Ishikawa (cell line): ENCODE measurements at regions not wholly inside any gene's neighbourhood (a gene's known extent, or its start where the extent isn't known, plus 50 kb on each side); places are given as distances from the start of the nearest gene placed in this dataset.

Source experiments
- CEBPB ChIP-seq: IDR thresholded peaks from 2 replicates; pipeline ENCODE4 v1.6.1; 2012
- CREB1 ChIP-seq: IDR thresholded peaks from 2 replicates; pipeline ENCODE4 v1.6.1; 2012; ENCODE audit warnings: low read depth
- EGR1 ChIP-seq: IDR thresholded peaks from 2 replicates; pipeline ENCODE4 v1.6.1; 2012
- EP300 ChIP-seq: IDR thresholded peaks from 2 replicates; pipeline ENCODE4 v1.6.1; 2012; ENCODE audit warnings: borderline replicate concordance
- FOXM1 ChIP-seq: IDR thresholded peaks from 2 replicates; pipeline ENCODE4 v1.6.1; 2012; ENCODE audit warnings: low read depth, borderline replicate concordance
- NFIC ChIP-seq: IDR thresholded peaks from 2 replicates; pipeline ENCODE4 v1.6.1; 2012
- RAD21 ChIP-seq: IDR thresholded peaks from 2 replicates; pipeline ENCODE4 v1.6.1; 2012; ENCODE audit warnings: low read depth
- TAF1 ChIP-seq: IDR thresholded peaks from 2 replicates; pipeline ENCODE4 v1.6.1; 2012; ENCODE audit warnings: low read depth, mild to moderate bottlenecking
- TCF12 ChIP-seq: IDR thresholded peaks from 2 replicates; pipeline ENCODE4 v1.6.1; 2012; ENCODE audit warnings: low read depth
- TEAD4 ChIP-seq: IDR thresholded peaks from 2 replicates; pipeline ENCODE4 v1.6.1; 2012
- YY1 ChIP-seq: IDR thresholded peaks from 2 replicates; pipeline ENCODE4 v1.6.1; 2012; ENCODE audit warnings: low read depth
- ZBTB7A ChIP-seq: IDR thresholded peaks from 2 replicates; pipeline ENCODE4 v1.6.1; 2012; ENCODE audit warnings: low read depth
- TF ChIP-seq, protein P1 (sequence below): IDR thresholded peaks from 2 replicates; pipeline ENCODE4 v1.6.1; 2012; ENCODE audit warnings: low read depth, mild to moderate bottlenecking
- TF ChIP-seq, protein P2 (sequence below): IDR thresholded peaks from 2 replicates; pipeline ENCODE4 v1.6.1; 2012
- TF ChIP-seq, protein P3 (sequence below): IDR thresholded peaks from 2 replicates; pipeline ENCODE4 v1.6.1; 2012

DNA sequence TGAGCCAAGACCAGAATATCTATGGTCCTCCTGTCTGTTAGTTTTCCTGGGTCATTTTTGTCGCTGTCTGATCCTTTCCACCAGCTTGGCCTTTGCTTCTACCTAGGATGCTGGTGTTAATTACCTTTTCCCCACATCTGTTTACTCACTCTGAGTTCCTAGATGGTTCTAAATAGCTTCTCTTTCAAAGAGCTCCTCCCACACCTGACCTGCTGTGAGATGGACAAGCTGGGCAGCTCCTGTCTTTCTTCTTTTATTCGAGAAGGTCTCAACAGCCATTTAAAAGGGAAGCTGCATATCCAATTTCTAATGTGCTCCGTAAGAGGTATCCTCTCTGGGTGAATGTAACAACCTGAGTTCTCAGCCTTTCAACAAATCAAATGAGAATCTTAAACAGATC is 156.2 kb downstream of the HRH4 start:
- TF ChIP-seq ZBTB7A = no peak
- TF ChIP-seq, protein P1, sequence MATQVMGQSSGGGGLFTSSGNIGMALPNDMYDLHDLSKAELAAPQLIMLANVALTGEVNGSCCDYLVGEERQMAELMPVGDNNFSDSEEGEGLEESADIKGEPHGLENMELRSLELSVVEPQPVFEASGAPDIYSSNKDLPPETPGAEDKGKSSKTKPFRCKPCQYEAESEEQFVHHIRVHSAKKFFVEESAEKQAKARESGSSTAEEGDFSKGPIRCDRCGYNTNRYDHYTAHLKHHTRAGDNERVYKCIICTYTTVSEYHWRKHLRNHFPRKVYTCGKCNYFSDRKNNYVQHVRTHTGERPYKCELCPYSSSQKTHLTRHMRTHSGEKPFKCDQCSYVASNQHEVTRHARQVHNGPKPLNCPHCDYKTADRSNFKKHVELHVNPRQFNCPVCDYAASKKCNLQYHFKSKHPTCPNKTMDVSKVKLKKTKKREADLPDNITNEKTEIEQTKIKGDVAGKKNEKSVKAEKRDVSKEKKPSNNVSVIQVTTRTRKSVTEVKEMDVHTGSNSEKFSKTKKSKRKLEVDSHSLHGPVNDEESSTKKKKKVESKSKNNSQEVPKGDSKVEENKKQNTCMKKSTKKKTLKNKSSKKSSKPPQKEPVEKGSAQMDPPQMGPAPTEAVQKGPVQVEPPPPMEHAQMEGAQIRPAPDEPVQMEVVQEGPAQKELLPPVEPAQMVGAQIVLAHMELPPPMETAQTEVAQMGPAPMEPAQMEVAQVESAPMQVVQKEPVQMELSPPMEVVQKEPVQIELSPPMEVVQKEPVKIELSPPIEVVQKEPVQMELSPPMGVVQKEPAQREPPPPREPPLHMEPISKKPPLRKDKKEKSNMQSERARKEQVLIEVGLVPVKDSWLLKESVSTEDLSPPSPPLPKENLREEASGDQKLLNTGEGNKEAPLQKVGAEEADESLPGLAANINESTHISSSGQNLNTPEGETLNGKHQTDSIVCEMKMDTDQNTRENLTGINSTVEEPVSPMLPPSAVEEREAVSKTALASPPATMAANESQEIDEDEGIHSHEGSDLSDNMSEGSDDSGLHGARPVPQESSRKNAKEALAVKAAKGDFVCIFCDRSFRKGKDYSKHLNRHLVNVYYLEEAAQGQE = no peak

DNA sequence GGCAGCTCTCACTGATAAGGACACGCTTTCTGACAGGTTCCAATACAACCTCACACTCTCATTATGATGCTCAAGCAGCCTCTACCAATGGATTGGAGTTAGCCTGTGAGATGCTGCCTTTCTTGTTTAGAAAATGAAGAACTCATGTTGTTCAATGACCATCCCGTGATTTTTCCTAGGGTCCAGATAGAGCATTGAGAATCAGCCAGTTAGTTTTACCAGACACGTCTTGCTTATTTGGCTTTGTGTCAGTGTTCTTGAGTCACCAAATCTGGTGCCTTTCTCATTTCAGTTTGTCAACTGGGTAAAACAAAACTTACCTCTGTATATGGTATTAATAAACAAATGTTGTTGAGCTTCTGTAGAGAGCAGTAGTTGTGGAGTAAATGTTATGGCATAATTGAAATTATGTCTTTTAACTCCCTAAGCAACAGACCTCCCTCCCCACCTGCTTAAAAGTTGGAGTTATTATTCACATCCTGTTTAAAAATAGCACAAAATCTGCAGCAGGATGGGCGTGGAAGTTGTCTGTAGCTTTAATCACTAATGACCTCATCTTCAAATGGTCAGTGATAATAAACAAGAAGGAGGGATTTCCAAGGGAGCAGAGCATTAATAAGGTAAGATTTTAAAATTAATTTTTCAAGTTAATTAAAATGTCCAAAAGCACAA is 167.3 kb downstream of the HRH4 start:
- no peak for TF ChIP-seq TEAD4
- no peak for TF ChIP-seq EGR1
- no peak for TF ChIP-seq RAD21
- TF ChIP-seq CEBPB = no peak
- no peak for TF ChIP-seq EP300
- TF ChIP-seq NFIC = no peak
- no peak for TF ChIP-seq CREB1
- TF ChIP-seq TCF12 = no peak
- TF ChIP-seq, protein P2, sequence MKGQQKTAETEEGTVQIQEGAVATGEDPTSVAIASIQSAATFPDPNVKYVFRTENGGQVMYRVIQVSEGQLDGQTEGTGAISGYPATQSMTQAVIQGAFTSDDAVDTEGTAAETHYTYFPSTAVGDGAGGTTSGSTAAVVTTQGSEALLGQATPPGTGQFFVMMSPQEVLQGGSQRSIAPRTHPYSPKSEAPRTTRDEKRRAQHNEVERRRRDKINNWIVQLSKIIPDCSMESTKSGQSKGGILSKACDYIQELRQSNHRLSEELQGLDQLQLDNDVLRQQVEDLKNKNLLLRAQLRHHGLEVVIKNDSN = no peak
- no peak for TF ChIP-seq TAF1
- TF ChIP-seq, protein P1 = no peak

DNA sequence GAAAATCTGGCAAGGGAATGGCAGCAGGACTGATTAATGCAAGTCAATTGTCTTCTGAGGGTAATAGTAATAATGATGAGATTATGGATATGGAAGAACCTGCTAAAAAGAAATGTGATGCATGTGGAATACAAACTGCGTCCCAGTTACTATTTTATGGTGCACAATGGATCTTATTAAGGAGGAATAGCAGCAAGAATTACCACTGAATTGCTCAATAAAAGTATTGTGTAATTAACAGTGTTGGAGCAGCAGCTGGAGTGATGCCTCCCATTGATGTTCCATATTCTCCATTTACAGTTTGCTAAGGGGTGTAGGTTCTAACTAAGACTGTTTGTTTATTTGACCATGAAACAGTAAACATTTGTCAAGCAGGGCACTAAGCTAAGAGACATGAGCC is 167.9 kb downstream of the HRH4 start:
- no peak for TF ChIP-seq EP300
- no peak for TF ChIP-seq YY1
- TF ChIP-seq, protein P3, sequence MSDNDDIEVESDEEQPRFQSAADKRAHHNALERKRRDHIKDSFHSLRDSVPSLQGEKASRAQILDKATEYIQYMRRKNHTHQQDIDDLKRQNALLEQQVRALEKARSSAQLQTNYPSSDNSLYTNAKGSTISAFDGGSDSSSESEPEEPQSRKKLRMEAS = no peak
- TF ChIP-seq NFIC = no peak
- TF ChIP-seq FOXM1 = no peak
- no peak for TF ChIP-seq TEAD4
- no peak for TF ChIP-seq RAD21
- TF ChIP-seq, protein P1 = no peak
- TF ChIP-seq TAF1 = no peak
- TF ChIP-seq CEBPB = no peak
- TF ChIP-seq ZBTB7A = no peak
- TF ChIP-seq CREB1 = no peak
- no peak for TF ChIP-seq EGR1
- no peak for TF ChIP-seq TCF12
- TF ChIP-seq, protein P2 = no peak

DNA sequence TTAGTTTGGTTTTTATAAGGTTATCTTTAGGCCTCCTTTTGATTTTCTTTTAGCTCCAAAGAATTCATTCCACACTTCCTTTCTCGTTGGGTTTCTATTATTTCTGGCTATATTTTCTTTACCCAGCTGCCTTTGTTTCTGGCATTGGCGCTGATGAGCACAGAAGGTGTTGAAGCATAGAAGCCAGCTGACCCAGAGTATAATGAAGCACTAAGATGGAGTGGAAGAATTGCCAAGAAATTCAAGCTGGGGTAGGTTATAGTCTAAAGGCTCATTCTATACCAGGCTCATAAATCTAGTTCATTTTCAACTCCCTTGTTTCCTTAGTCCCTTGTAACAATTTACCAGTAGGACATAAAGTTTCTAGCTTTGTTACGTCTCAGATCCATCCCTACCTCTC is 169.5 kb downstream of the HRH4 start:
- TF ChIP-seq, protein P1 = no peak
